SU-DHL-6 (cell line): ENCODE measurements at regions not wholly inside any gene's neighbourhood (a gene's known extent, or its start where the extent isn't known, plus 50 kb on each side); places are given as distances from the start of the nearest gene placed in this dataset.

Experiments used
- EZH2phosphoT487 ChIP-seq: fragments of 200-600 bp; sonication (generic), shearing (Covaris generic); conservative IDR thresholded peaks from 2 replicates; pipeline ENCODE4 v1.6.1; 2018; ENCODE audit warnings: mild to moderate bottlenecking, antibody characterized with exemption, low read length, moderate library complexity, mixed read lengths
- TF ChIP-seq, protein P1 (sequence below): fragments of 200-600 bp; sonication (generic); IDR thresholded peaks from one replicate; pipeline ENCODE4 v1.5.1; 2017; ENCODE audit warnings: antibody characterized with exemption, mild to moderate bottlenecking, low read length, moderate library complexity; ENCODE audit not compliant: insufficient read depth, poor library complexity, severe bottlenecking

DNA sequence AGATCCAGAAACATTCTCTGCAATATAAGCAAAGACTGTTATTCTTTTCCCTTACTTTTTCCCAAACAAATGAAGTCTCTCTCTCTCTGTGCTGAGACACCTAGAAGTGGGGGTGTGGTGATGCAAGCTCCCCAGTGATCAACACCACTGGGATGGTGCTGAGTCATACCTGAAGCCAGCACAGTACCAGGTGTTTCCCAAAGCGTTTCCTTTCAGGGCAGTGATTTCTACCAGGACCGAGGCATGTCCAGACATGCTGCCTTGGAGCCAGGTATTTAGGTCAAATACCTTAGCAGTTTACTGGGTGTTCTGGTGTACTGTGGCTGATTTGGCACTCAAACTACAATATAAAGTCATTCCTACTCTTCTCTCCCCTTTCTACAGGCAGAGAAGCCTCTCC, 726.5 kb downstream of the FAM133A start:
- TF ChIP-seq, protein P1, sequence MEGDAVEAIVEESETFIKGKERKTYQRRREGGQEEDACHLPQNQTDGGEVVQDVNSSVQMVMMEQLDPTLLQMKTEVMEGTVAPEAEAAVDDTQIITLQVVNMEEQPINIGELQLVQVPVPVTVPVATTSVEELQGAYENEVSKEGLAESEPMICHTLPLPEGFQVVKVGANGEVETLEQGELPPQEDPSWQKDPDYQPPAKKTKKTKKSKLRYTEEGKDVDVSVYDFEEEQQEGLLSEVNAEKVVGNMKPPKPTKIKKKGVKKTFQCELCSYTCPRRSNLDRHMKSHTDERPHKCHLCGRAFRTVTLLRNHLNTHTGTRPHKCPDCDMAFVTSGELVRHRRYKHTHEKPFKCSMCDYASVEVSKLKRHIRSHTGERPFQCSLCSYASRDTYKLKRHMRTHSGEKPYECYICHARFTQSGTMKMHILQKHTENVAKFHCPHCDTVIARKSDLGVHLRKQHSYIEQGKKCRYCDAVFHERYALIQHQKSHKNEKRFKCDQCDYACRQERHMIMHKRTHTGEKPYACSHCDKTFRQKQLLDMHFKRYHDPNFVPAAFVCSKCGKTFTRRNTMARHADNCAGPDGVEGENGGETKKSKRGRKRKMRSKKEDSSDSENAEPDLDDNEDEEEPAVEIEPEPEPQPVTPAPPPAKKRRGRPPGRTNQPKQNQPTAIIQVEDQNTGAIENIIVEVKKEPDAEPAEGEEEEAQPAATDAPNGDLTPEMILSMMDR, result no peak
- no peak for TF ChIP-seq EZH2phosphoT487
